DMS79 (cell line): ENCODE measurements at regions not wholly inside any gene's neighbourhood (a gene's known extent, or its start where the extent isn't known, plus 50 kb on each side); places are given as distances from the start of the nearest gene placed in this dataset.
"Not testable (repeated sequence)": the region's sequence is repeated elsewhere in the genome, so short reads cannot be mapped to it uniquely, and the experiment has no call there.

Experiments used
- DNase-seq: peaks from one replicate; lab custom pipeline; 2025; lab: John Stamatoyannopoulos, UW

DNA sequence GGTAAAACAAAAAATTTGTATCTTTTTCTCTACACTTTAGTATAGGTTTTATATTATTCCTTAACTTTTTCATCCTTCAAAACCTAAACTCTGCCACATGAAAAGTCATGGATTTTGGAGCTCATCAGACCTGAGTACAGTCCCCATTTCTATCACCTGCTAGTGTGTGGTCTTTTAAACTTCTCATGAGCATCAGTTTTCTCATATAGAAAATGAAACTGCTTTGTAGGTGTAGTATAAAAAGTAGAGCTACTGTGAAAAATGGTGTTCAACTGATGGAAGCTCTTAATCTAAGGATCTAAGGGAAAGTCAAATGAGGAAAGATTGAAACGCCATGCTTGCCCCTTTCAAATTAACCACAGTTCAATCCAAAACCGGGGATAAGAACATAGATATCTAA lies 686.5 kb downstream of the MECOM start:
- no peak for DNase-seq

- DNase-seq = no peak
Observed at GRCh38 chr3:168975576-168975975, 687.9 kb downstream of the MECOM start.

GRCh38 chr3:168974617-168975403 lies 688.7 kb downstream of the MECOM start:
- peak; percentile 90 for DNase-seq

DNA sequence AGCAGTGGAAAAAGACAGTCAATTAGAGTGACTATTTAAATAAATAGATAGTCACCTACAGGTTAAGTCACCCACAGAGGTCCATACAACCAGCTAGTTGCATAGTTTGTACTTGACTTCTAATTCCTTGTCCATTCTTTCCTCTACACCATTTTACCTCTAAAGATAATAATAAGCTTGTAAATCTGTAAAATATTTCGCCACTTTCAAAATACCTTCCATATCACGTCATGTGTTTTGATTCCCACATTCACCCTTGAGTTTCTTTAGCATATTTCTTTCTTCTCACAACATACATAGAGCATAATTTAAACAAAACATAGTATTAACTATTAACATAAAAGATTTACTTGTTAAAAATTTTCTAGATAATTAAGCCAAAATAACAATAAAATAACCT lies 689.6 kb downstream of the MECOM start:
- no peak for DNase-seq

DNA sequence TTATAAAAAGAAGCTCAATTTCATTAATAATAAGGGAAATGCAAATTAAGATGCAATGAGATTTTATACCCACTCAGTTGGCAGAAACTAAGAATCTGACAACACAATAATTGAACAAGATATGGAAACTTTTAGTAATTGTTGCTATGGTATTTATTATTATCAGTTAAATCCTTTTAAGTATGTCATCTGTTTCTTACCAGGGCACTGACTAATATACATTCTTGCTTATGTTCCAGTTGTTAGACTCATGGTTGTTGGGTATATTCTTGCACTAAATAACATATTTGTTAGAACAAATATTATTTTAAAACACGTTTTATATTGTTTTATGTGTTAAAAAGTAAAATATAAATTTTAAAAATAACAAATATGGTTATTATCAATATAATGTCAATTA lies 690.3 kb downstream of the MECOM start:
- DNase-seq = no peak

GRCh38 chr3:168968609-168969008 lies 694.9 kb downstream of the MECOM start:
- no peak for DNase-seq

DNA sequence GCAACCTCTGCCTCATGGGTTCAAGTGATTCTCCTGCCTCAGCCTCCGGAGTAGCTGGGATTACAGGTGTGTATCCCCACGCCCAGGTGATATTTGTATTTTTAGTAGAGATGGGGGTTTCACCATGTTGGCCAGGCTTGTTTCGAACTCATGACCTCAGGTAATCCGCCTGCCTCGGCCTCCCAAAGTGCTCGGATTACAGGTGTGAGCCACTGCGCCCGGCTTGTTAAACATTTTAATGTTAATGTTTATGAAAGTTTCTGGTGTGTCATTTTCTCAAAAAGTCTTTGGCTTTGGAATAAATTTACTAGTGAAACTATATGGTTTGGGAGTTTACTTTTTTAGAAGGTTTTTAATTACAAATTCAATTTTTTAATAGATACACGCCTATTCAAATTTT lies 698.8 kb downstream of the MECOM start:
- no peak for DNase-seq

GRCh38 chr3:168961271-168961670 lies 702.2 kb downstream of the MECOM start:
- no peak for DNase-seq

DNA sequence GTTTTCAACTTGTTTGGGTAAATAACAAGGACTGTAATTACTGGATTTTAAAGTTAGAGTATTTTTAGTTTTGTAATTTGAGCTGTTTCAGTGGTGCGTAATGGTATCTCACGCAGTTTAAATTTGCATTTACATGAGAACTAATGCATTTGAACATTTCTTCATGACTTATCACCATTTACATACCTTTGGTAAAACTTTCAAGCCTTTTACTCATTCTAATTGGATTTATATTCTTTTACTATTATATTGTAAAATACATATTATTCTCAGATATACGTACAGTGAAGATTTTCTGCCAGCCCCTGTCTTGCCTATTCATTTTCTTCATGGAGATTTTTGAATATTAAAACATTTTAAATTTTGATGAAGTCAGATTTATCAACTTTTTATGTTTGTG lies 703.8 kb downstream of the MECOM start:
- DNase-seq = no peak

GRCh38 chr3:168958466-168958865 lies 705.0 kb downstream of the MECOM start:
- DNase-seq = no peak

GRCh38 chr3:168956076-168956475 lies 707.4 kb downstream of the MECOM start:
- DNase-seq = peak; percentile 19

DNA sequence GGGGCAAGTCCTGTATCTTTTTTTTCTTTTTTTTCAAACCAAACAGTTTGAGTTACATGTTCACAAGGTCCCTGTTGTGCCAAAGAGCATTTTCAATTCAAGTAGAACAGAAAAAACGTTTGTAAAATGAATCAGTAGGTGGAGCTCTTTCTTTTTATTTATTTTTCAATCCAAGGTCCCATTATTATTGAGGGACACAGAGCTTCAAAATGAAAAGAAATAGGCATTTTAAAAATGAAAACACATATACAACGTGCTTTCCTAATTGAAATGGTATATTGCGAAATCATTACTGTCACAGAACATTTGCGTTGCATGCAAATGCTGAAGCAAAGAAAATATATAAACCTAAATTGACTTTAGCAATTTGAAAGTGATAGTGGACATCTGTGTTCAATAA lies 711.0 kb downstream of the MECOM start:
- no peak for DNase-seq

GRCh38 chr3:168951884-168952283 lies 711.6 kb downstream of the MECOM start:
- DNase-seq = no peak

DNA sequence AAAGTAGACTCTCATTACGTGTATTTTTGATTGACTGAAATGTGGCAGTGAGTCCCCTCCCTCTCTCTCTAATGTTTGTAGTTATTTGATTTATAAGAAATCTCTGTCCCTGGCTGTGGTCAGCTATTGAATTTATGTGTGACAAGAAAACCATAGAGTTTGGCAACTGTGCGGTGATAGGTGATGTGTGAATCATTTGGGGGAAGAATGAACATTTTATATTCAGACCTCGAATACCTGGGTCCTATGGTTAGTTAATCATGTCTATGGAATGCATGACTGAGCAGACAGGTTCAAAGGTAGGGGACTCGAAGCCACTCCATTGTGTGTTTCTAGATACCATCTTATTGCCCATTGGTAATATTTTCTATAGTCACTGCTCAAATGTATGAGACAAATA lies 712.1 kb downstream of the MECOM start:
- no peak for DNase-seq

DNA sequence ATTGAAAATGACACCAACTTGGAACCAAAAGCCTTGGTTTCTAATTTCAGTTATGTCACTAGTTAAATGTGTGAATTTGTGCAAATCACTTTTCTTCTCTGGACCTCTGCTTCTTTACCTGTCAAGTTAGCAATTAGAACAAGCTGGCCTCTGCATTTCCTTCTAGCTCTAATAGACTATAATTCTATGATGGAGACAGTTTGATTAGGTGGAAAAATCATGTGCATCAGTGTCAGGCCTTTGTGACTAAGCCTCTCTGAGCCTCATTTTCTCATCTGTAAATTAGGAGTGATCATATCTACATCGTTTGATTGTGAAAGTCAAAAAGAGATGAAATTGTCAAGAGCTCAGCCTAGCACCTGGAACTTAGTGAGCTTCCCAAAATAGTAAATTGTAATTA lies 712.9 kb downstream of the MECOM start:
- DNase-seq = no peak

DNA sequence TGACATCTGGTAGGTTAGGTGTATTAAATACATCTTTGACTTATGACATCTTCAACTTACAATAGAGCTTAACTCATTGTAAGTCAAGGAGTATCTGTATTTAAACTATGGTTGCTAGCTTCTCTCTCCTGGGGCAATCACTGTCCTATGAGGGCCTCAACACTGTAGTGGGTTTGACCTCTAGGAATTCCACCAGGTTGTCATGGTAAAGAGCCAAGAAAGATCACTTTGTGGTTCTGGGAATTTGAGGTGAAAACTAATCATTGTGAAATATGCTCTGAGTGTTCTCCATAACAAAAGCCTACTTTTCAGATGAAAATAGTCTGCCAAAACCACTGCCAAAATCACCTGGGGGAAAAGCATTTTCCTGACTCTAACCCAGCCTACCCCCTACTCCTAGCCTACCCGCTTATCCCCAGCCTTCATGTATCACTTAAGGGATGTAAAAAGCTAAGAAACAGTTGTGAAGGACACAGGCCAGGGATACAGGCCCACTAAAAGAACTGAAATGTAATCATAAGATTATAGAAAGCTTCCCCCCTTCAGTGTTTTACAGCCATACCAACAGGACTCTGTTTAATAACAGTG lies 723.8 kb downstream of the MECOM start:
- DNase-seq = no peak

DNA sequence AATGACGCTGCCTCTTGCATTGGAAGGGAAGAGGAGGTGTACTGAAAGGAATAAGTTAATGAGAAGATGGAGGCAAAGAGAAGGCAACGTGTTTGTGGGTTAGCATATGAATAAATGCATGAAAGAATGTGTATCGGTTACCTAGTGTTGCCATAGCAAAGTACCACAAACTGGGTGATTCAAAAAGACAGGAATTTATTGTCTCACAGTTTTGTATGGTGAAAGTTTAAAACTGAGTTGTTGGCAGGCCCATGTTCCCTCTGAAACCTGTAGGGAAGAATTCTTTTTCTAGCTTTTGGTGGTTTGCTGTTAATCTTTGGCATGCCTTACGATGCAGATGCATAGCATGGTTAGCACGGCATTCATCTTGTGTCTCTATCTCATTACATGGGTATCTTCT lies 729.9 kb downstream of the MECOM start:
- no peak for DNase-seq

GRCh38 chr3:168929997-168930396 lies 733.5 kb downstream of the MECOM start:
- not testable (repeated sequence) for DNase-seq

DNA sequence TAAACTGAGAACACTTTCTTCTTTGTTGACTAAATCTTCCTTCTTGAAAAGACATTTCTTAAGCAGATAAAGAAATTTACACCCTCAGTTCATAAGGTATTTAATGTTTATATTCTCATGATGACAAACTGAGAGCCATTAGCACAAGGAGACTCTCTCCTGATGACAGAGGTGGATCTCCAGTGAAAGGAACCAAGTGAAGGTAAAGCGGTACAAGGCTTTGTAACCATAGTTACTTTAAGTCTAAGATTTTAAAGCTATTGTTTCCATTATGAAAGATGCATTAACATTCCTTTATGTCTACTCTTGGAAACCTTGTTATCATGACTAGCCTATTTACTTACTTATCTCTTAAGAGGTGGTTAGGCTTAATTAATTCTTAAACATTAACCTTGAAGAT lies 737.1 kb downstream of the MECOM start:
- no peak for DNase-seq

DNA sequence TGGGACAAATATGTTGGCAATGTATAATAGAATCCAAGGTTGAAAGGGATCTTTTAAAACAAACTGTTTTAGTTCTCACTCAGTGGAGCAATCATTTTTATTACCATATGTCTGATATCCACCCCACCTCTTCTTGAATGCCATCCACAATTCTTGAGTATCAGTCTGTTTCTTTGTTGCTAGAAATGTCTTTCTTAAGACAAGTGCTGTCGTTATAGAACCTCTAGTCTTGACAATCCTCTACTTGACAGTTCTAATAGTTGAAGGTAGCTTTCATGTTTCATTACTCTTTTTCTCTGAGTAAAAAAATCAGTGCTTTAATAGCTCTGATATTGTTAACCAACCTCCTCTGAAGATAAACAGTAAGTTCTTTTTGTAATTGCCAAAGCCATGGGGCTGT lies 737.9 kb downstream of the MECOM start:
- DNase-seq = no peak

- DNase-seq = no peak
Observed at GRCh38 chr3:168914662-168915061, 748.9 kb downstream of the MECOM start.

DNA sequence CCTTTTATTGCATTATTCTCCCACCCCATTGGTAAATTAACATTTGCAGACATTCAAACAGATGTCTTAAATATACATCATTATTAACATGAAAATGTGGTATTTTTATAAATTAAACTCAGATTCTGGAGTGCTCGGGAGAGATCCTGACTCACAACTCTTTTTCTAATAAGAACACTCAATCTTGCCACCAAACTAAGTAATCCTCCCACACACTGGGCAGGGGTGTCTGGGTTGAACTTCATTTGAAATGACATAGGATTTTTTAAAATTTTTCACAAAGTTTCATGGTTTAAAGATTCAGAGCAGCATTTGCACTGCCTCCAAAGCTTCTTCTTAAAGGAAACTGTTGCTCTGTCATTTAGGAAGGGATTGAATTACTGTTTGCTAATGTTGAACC lies 754.3 kb downstream of the MECOM start:
- DNase-seq = no peak

DNA sequence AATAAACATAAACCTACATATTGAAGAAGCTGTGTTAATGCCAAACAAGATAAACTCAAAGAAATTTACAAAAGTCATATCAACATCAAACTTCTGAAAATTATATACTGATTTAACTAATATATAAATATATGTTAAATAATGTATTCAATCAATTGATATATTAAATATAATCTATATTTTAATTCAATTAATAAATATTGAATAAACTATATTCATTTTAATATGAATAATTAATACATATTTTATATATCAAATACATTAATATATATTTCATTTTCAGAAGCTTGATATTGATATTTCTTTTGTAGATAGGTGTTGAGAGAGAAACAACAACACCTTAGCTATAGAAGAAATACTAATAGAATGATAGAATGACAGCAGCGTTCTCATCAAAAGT lies 768.1 kb downstream of the MECOM start:
- DNase-seq = no peak

GRCh38 chr3:168894214-168894613 lies 769.3 kb downstream of the MECOM start:
- no peak for DNase-seq
